ENCODE measurements at regions not wholly inside any gene's neighbourhood (a gene's known extent, or its start where the extent isn't known, plus 50 kb on each side); places are given as distances from the start of the nearest gene placed in this dataset.
"Not testable (repeated sequence)": the region's sequence is repeated elsewhere in the genome, so short reads cannot be mapped to it uniquely, and the experiment has no call there.

GRCh38 chr6:60867548-60867947, 1418.5 kb downstream of the KHDRBS2 start:
- Histone ChIP-seq H4K8ac (ENCODE audit: low read depth, low read length) (no peak overlapping the region), H3K36me3 (replicated peaks in 1 of 2; ENCODE audit: control insufficient read depth in 2 of 2, insufficient read depth in 2 of 2, low read length in 2 of 2) (no peaks in the 10 kb centered on the region), H2BK5ac (ENCODE audit: low read length) (no peak overlapping the region), H3K4ac (ENCODE audit: low read length) (no peak overlapping the region), H3K4me3 (ENCODE audit: low read length in 2 of 2) (no peak overlapping the region), H2AK5ac (ENCODE audit: low read depth, low read length) (no peak overlapping the region), H3K9me3 (replicated peaks in 1 of 2; ENCODE audit: control insufficient read depth in 2 of 2, insufficient read depth in 1 of 2, low read depth in 1 of 2, low read length in 2 of 2) (no peaks in the 10 kb centered on the region), H3K27ac (replicated peaks; ENCODE audit: low read length) (no peak overlapping the region), H3K23ac (ENCODE audit: low read depth, low read length, poor library complexity) (no peak overlapping the region), H3K14ac (ENCODE audit: low read length) (no peak overlapping the region), H3K4me1 (ENCODE audit: control insufficient read depth in 2 of 2, insufficient read depth in 1 of 2, low read depth in 1 of 2, low read length in 2 of 2) (peaks cover 2 to 4% of the 10 kb centered on the region in 2 donors), H3K18ac (ENCODE audit: low read length) (no peak overlapping the region), H2AFZ (ENCODE audit: low read length) (no peak overlapping the region), H2BK120ac (ENCODE audit: low read depth, low read length) (no peak overlapping the region), H3K4me2 (ENCODE audit: insufficient read depth, low read length, poor library complexity, severe bottlenecking) (no peak overlapping the region), H3K27me3 (ENCODE audit: control insufficient read depth in 3 of 3, insufficient read depth in 3 of 3, low read depth in 1 of 3, low read length in 3 of 3) (no peaks in the 10 kb centered on the region), H3K79me1 (ENCODE audit: low read depth, low read length) (no peaks in the 10 kb centered on the region), H2BK12ac (ENCODE audit: low read length) (no peak overlapping the region), H4K91ac (ENCODE audit: low read depth, low read length, poor library complexity) (no peak overlapping the region), H3K9ac (ENCODE audit: low read depth, low read length, poor library complexity) (no peak overlapping the region), H2BK15ac (ENCODE audit: low read length) (no peak overlapping the region)
- DNase-seq (ENCODE audit: low spot score), result no peak

DNA sequence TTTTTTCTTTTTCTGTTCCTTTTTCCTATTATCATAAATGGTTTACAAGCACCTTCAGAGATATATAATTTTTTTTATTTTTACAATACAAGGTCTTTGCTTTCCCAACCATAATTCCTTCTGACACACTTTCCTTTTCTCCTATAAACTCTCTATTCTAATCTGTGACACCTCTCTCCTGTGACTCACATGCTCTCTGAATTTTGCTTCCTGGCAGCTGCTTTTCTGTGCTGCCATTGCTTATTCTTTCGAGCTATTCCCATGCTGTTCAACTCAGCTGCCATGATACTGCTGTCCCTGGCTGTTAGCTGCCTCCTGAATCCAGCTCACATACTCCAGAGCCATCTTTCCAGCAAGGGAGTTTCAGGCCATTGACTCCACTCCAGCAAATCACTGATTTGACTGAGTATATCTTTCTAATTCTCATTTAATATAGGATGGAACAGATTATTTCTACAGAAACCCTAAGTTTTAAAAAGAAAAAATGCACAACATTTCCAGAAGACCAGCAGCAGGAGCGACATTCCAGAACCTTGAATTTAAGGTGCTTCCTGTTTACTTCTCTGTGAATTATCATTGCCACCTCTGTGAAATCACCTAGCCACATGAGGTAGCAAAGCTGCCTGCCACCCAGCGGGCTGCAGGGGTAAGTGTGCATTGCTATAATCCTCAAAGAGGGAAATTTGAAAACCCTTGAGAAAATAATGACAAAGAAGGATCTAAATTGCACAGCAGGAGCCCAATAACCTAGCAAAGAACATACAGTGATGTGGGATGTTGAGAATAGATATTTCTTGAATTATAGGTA, 1442.6 kb downstream of the KHDRBS2 start:
- H3K4me3 ChIP-seq (ENCODE audit: low read length in 2 of 2); H3K27me3 ChIP-seq (ENCODE audit: control insufficient read depth in 3 of 3, insufficient read depth in 3 of 3, low read depth in 1 of 3, low read length in 3 of 3); H2BK5ac ChIP-seq (ENCODE audit: low read length); H2BK15ac ChIP-seq (ENCODE audit: low read length); H3K23ac ChIP-seq (ENCODE audit: low read depth, low read length, poor library complexity); H3K36me3 ChIP-seq (replicated peaks in 1 of 2; ENCODE audit: control insufficient read depth in 2 of 2, insufficient read depth in 2 of 2, low read length in 2 of 2); H3K4me1 ChIP-seq (ENCODE audit: control insufficient read depth in 2 of 2, insufficient read depth in 1 of 2, low read depth in 1 of 2, low read length in 2 of 2); H3K4ac ChIP-seq (ENCODE audit: low read length); DNase-seq (ENCODE audit: low spot score); H2BK12ac ChIP-seq (ENCODE audit: low read length); H3K27ac ChIP-seq (replicated peaks; ENCODE audit: low read length); H2BK120ac ChIP-seq (ENCODE audit: low read depth, low read length); H3K9me3 ChIP-seq (replicated peaks in 1 of 2; ENCODE audit: control insufficient read depth in 2 of 2, insufficient read depth in 1 of 2, low read depth in 1 of 2, low read length in 2 of 2); H4K8ac ChIP-seq (ENCODE audit: low read depth, low read length); H3K4me2 ChIP-seq (ENCODE audit: insufficient read depth, low read length, poor library complexity, severe bottlenecking); H2AK5ac ChIP-seq (ENCODE audit: low read depth, low read length); H3K14ac ChIP-seq (ENCODE audit: low read length); H4K91ac ChIP-seq (ENCODE audit: low read depth, low read length, poor library complexity); H3K9ac ChIP-seq (ENCODE audit: low read depth, low read length, poor library complexity); H3K18ac ChIP-seq (ENCODE audit: low read length); H3K79me1 ChIP-seq (ENCODE audit: low read depth, low read length): not testable (repeated sequence)
- peak overlapping the region; percentile 47 for H2AFZ ChIP-seq (ENCODE audit: low read length)
- no CpG with 5 or more reads among the region's 3 CpGs for WGBS, 2 donors (ENCODE audit: extremely low coverage in 2 of 2, insufficient read length in 2 of 2, insufficient replicate concordance in 1 of 2)

DNA sequence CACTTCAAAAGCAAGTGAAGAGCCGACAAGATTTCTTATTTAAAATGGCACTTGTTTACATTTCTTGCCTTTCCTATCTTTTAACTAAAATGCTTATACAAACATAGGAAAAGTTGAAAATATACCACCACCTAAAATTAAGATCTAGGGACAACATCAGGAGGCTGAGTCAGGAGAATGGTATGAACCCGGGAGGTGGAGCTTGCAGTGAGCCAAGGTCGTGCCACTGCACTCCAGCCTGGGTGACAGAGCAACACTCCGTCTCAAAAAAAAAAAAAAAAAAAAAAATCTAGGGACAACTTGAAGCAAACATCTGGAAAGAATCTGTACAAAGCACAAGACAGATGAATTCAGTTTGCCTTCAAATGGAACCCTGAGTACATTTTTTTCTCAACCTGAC, 1455.3 kb downstream of the KHDRBS2 start:
- not testable (repeated sequence) for H2BK5ac ChIP-seq (ENCODE audit: low read length); H3K79me1 ChIP-seq (ENCODE audit: low read depth, low read length); H3K36me3 ChIP-seq (replicated peaks in 1 of 2; ENCODE audit: control insufficient read depth in 2 of 2, insufficient read depth in 2 of 2, low read length in 2 of 2); H3K4me1 ChIP-seq (ENCODE audit: control insufficient read depth in 2 of 2, insufficient read depth in 1 of 2, low read depth in 1 of 2, low read length in 2 of 2); H3K23ac ChIP-seq (ENCODE audit: low read depth, low read length, poor library complexity); H3K4me3 ChIP-seq (ENCODE audit: low read length in 2 of 2); H3K9ac ChIP-seq (ENCODE audit: low read depth, low read length, poor library complexity); H2BK12ac ChIP-seq (ENCODE audit: low read length); H2AK5ac ChIP-seq (ENCODE audit: low read depth, low read length); H2BK120ac ChIP-seq (ENCODE audit: low read depth, low read length); H3K4me2 ChIP-seq (ENCODE audit: insufficient read depth, low read length, poor library complexity, severe bottlenecking); H3K4ac ChIP-seq (ENCODE audit: low read length); H2AFZ ChIP-seq (ENCODE audit: low read length); H3K27ac ChIP-seq (replicated peaks; ENCODE audit: low read length); H3K27me3 ChIP-seq (ENCODE audit: control insufficient read depth in 3 of 3, insufficient read depth in 3 of 3, low read depth in 1 of 3, low read length in 3 of 3); H2BK15ac ChIP-seq (ENCODE audit: low read length); H3K18ac ChIP-seq (ENCODE audit: low read length); H4K8ac ChIP-seq (ENCODE audit: low read depth, low read length); H4K91ac ChIP-seq (ENCODE audit: low read depth, low read length, poor library complexity); DNase-seq (ENCODE audit: low spot score); H3K9me3 ChIP-seq (replicated peaks in 1 of 2; ENCODE audit: control insufficient read depth in 2 of 2, insufficient read depth in 1 of 2, low read depth in 1 of 2, low read length in 2 of 2); H3K14ac ChIP-seq (ENCODE audit: low read length)
- WGBS, 2 donors (ENCODE audit: extremely low coverage in 2 of 2, insufficient read length in 2 of 2, insufficient replicate concordance in 1 of 2), result no CpG with 5 or more reads among the region's 4 CpGs

GRCh38 chr6:60822597-60822996, 1463.4 kb downstream of the KHDRBS2 start:
- H3K27ac ChIP-seq (replicated peaks; ENCODE audit: low read length); H3K9ac ChIP-seq (ENCODE audit: low read depth, low read length, poor library complexity); H3K4me2 ChIP-seq (ENCODE audit: insufficient read depth, low read length, poor library complexity, severe bottlenecking); H4K91ac ChIP-seq (ENCODE audit: low read depth, low read length, poor library complexity); H4K8ac ChIP-seq (ENCODE audit: low read depth, low read length); H3K4me3 ChIP-seq (ENCODE audit: low read length in 2 of 2); H3K4me1 ChIP-seq (ENCODE audit: control insufficient read depth in 2 of 2, insufficient read depth in 1 of 2, low read depth in 1 of 2, low read length in 2 of 2); H3K27me3 ChIP-seq (ENCODE audit: control insufficient read depth in 3 of 3, insufficient read depth in 3 of 3, low read depth in 1 of 3, low read length in 3 of 3); H2BK12ac ChIP-seq (ENCODE audit: low read length); H2BK120ac ChIP-seq (ENCODE audit: low read depth, low read length); H3K9me3 ChIP-seq (replicated peaks in 1 of 2; ENCODE audit: control insufficient read depth in 2 of 2, insufficient read depth in 1 of 2, low read depth in 1 of 2, low read length in 2 of 2); H3K23ac ChIP-seq (ENCODE audit: low read depth, low read length, poor library complexity); H3K36me3 ChIP-seq (replicated peaks in 1 of 2; ENCODE audit: control insufficient read depth in 2 of 2, insufficient read depth in 2 of 2, low read length in 2 of 2); H2AK5ac ChIP-seq (ENCODE audit: low read depth, low read length); H3K14ac ChIP-seq (ENCODE audit: low read length); H2BK5ac ChIP-seq (ENCODE audit: low read length); H3K18ac ChIP-seq (ENCODE audit: low read length); H3K79me1 ChIP-seq (ENCODE audit: low read depth, low read length); H2BK15ac ChIP-seq (ENCODE audit: low read length); H3K4ac ChIP-seq (ENCODE audit: low read length); DNase-seq (ENCODE audit: low spot score): not testable (repeated sequence)
- peak overlapping the region; percentile 24 for H2AFZ ChIP-seq (ENCODE audit: low read length)

All from neuronal stem cell (in vitro differentiated cells).